ENCODE measurements at regions not wholly inside any gene's neighbourhood (a gene's known extent, or its start where the extent isn't known, plus 50 kb on each side); places are given as distances from the start of the nearest gene placed in this dataset.

GRCh38 chr1:209196140-209196539 lies 387.4 kb upstream of the CAMK1G start:
- TF ChIP-seq EZH2 (IDR thresholded peaks at IDR 0.05; ENCODE audit: insufficient read depth, poor library complexity, severe bottlenecking) (no peak), EZH2phosphoT487 (IDR thresholded peaks at IDR 0.05; ENCODE audit: insufficient read depth, low read depth) (no peak)
